ENCODE measurements at regions not wholly inside any gene's neighbourhood (a gene's known extent, or its start where the extent isn't known, plus 50 kb on each side); places are given as distances from the start of the nearest gene placed in this dataset.
"Not testable (repeated sequence)": the region's sequence is repeated elsewhere in the genome, so short reads cannot be mapped to it uniquely, and the experiment has no call there.

DNA sequence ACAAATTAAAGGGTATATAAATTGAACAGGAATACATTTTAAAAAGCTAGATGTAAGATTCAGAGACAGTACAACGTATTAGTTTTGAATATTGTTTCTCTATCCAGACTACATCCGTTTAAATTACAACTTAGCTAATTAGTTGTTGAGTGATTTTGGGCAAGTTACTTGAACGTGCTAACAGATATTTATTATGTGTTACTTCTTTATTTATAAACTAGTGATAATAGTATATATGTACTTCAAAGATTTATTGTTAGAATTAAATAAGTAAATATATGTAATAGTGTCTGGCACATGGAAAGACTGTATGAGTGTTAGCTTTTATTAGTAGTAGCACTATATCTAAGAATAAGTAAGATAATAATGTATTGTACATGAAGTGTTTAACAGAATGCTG, 92.0 kb upstream of the GBE1 start:
- DNase-seq (ENCODE audit: low read depth), result no peak

GRCh38 chr3:81851176-81851575, 89.7 kb upstream of the GBE1 start:
- no peak for DNase-seq (ENCODE audit: low read depth)

DNA sequence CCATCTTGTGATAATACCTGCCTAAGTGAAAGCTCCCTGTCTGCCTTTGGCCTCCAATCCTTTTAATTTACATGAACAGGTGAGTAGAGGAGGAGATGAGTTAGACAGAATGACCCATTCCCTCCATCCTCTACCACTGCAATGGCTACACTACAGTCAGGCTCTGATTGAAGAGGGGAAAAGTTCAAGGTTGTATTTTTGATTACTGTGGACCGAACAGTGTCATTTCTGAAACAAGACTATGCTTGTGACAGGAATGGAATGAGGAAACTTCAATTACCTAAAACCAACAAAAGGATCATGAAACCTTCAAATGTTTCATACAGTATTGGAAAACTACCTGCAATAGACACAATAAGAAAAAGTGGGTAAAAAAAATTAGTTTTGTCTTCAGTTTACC, 85.5 kb upstream of the GBE1 start:
- no peak for DNase-seq (ENCODE audit: low read depth)

- DNase-seq (ENCODE audit: low read depth), result no peak
These were observed 80.1 kb upstream of the GBE1 start for GRCh38 chr3:81841540-81841939.

GRCh38 chr3:81839504-81840094, 78.2 kb upstream of the GBE1 start:
- DNase-seq (ENCODE audit: low read depth), result no peak

GRCh38 chr3:81838457-81838856, 77.0 kb upstream of the GBE1 start:
- DNase-seq (ENCODE audit: low read depth), result no peak

DNA sequence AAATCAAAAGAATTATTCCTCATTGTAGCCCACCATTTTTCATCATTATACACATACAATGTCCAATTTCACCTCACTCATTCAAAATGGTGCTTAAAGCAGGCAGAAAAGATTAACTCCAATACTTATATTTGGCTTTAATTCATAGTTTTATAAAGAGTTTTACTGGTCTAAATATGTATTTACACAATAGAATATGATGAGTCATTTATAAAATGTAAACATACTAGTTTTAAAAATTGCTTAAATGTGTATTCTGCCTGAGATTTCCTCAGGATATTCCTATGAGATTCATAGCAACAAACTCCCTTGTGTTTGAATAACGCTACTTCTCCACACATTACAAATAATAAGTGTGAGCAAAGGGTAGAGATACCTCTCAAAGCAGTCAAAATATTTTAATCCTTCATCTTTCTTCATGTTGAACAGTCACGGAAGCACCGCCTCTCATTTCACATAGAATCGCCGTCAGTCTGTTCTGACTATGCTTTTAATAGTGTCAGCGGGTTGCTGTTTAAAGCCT, 75.7 kb upstream of the GBE1 start:
- no peak for DNase-seq (ENCODE audit: low read depth)

- DNase-seq (ENCODE audit: low read depth), result peak; percentile 7
These were observed 68.5 kb upstream of the GBE1 start for GRCh38 chr3:81829937-81830336.

- not testable (repeated sequence) for DNase-seq (ENCODE audit: low read depth)
These were observed 67.8 kb upstream of the GBE1 start for GRCh38 chr3:81829272-81829671.

DNA sequence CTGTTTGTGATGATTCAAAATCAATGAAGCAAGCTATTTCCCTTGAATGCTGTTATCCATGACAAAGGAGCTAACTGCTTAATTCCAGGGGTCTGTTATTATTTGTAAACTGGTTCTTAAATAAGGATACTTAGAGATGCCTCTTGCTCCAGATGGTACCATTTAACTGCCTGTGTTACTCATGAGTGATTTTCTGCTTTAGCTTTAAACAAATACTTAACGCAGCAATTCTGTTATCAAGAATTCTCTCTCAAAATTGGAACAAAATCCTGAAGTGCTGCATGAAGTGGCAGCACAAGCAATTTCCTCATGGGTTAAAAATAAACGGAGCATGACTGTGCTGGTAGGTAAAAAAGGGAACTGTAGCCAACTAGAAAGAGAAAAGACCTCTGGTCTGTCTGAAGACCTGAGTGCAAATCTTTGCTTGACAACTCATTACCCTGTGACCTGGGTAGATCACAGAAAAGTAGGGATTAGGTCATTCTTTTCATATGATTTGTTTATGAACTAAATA, 62.5 kb upstream of the GBE1 start:
- no peak for DNase-seq (ENCODE audit: low read depth)

GRCh38 chr3:81823086-81823485, 61.6 kb upstream of the GBE1 start:
- DNase-seq (ENCODE audit: low read depth), result no peak

DNA sequence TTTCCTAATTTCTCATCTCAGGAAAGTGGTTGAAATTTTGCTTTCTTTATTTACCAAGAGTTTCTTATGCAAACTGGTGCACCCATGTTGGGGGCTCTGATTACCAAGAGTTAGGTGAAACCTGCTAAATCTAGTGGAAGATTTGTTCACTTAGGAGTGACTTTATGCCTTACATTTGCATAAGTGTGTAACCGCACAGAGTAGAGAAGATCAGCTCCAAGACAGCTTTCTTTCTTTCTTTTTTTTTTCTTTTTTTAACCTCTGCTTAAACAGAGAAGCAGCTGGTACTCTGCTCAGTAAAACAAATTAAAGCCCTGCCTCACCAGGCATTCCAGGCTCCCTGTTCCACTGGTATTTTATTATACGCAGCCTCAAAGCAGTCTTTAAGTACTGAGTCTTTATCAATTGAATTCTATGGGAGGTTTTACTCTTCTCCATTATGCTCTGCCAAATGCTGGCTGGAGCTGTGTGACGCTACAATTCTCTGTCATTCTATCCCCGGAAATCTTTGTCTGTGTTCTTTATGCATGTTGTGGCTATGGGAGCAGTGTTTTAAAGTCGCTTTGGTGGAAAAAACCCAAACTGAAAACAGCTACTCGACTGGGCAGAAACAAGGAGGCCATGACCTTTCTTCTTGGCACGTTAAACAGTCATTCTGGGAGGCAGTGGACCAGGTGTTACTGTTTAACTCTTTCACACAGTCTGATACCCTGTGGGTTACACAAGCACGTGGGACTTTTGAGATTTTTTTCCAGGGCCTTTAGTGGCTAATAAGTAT, 55.2 kb upstream of the GBE1 start:
- no peak for DNase-seq (ENCODE audit: low read depth)

DNA sequence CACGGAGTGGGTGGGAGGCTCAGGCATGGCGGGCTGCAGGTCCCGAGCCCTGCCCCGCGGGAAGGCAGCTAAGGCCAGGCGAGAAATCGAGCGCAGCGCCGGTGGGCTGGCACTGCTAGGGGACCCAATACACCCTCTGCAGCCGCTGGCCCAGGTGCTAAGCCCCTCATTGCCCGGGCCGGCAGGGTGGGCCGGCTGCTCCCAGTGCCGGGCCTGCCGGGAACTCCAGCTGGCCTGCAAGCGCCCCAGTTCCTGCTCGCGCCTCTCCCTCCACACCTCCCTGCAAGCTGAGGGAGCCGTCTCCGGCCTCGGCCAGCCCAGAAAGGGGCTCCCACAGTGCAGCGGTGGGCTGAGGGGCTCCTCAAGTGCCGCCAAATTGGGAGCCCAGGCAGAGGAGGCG, 50.7 kb upstream of the GBE1 start:
- DNase-seq (ENCODE audit: low read depth), result not testable (repeated sequence)
